ENCODE measurements at regions not wholly inside any gene's neighbourhood (a gene's known extent, or its start where the extent isn't known, plus 50 kb on each side); places are given as distances from the start of the nearest gene placed in this dataset.
A peak's percentile ranks its signal among the peaks of the same experiment; 100 is the strongest.

- Histone ChIP-seq H3K9me3 (ENCODE audit: low read depth) (no peaks in the 10 kb centered on the region), H2AFZ (replicated peaks) (no peak overlapping the region), H3K4me1 (peaks cover 5% of the 10 kb centered on the region), H3K79me2 (ENCODE audit: low read depth) (no peaks in the 10 kb centered on the region), H3K27me3 (no peaks in the 10 kb centered on the region), H3F3A (ENCODE audit: low read depth) (no peaks in the 10 kb centered on the region), H3K4me2 (no peak overlapping the region), H3K4me3 (no peak overlapping the region), H4K20me1 (ENCODE audit: low read depth) (no peaks in the 10 kb centered on the region), H3K9ac (no peak overlapping the region), H3K36me3 (no peaks in the 10 kb centered on the region), H3K27ac (no peak overlapping the region)
- Mint-ChIP-seq H3K27me3 (ENCODE audit: insufficient read depth, low read depth) (peaks cover 4% of the 10 kb centered on the region), H3K36me3 (no peaks in the 10 kb centered on the region), H3K9me3 (no peaks in the 10 kb centered on the region), H3K27ac (no peak overlapping the region), H3K4me1 (no peaks in the 10 kb centered on the region), H3K4me3 (no peak overlapping the region)
- no peak for DNase-seq (ENCODE audit: low spot score)
- no peak for TF ChIP-seq EZH2phosphoT487 (IDR thresholded peaks at IDR 0.05)
- no peak for TF ChIP-seq CTCF (IDR thresholded peaks at IDR 0.05)
- no peak for TF ChIP-seq EZH2 (IDR thresholded peaks at IDR 0.05)
These were observed 193.4 kb downstream of the ALDH8A1 start for GRCh38 chr6:134756374-134757025.

- no peaks in the 10 kb centered on the region for H3K79me2 ChIP-seq (ENCODE audit: low read depth)
- Mint-ChIP-seq H3K9me3 (no peaks in the 10 kb centered on the region), H3K4me1 (no peaks in the 10 kb centered on the region), H3K36me3 (no peaks in the 10 kb centered on the region), H3K27me3 (ENCODE audit: insufficient read depth, low read depth) (peaks cover 2% of the 10 kb centered on the region), H3K27ac (no peak overlapping the region), H3K4me3 (no peak overlapping the region)
- TF ChIP-seq EZH2 (IDR thresholded peaks at IDR 0.05) (no peak), EZH2phosphoT487 (IDR thresholded peaks at IDR 0.05) (no peak), CTCF (IDR thresholded peaks at IDR 0.05) (no peak)
- H3K36me3 ChIP-seq = no peaks in the 10 kb centered on the region
- H4K20me1 ChIP-seq (ENCODE audit: low read depth) = no peaks in the 10 kb centered on the region
- no peaks in the 10 kb centered on the region for H3F3A ChIP-seq (ENCODE audit: low read depth)
- H3K27me3 ChIP-seq = no peaks in the 10 kb centered on the region
- H3K4me2 ChIP-seq = no peak overlapping the region
- H2AFZ ChIP-seq (replicated peaks) = no peak overlapping the region
- H3K27ac ChIP-seq = no peak overlapping the region
- no peak for DNase-seq (ENCODE audit: low spot score)
- H3K9ac ChIP-seq = no peak overlapping the region
- no peaks in the 10 kb centered on the region for H3K9me3 ChIP-seq (ENCODE audit: low read depth)
- H3K4me1 ChIP-seq = peaks cover 5% of the 10 kb centered on the region
- H3K4me3 ChIP-seq = no peak overlapping the region
These were observed 195.7 kb downstream of the ALDH8A1 start for GRCh38 chr6:134754013-134754690.

GRCh38 chr6:134753001-134753400, 196.9 kb downstream of the ALDH8A1 start:
- H3K27ac Mint-ChIP-seq = no peak overlapping the region
- no peaks in the 10 kb centered on the region for H3K36me3 ChIP-seq
- H3K36me3 Mint-ChIP-seq = no peaks in the 10 kb centered on the region
- no peak for TF ChIP-seq EZH2phosphoT487 (IDR thresholded peaks at IDR 0.05)
- no peak for TF ChIP-seq CTCF (IDR thresholded peaks at IDR 0.05)
- no peak for TF ChIP-seq EZH2 (IDR thresholded peaks at IDR 0.05)
- H3K4me3 Mint-ChIP-seq = no peak overlapping the region
- no peak for DNase-seq (ENCODE audit: low spot score)
- H3K27me3 Mint-ChIP-seq (ENCODE audit: insufficient read depth, low read depth) = peaks cover 2% of the 10 kb centered on the region
- no peaks in the 10 kb centered on the region for H3K79me2 ChIP-seq (ENCODE audit: low read depth)
- no peak overlapping the region for H3K4me3 ChIP-seq
- no peaks in the 10 kb centered on the region for H3K9me3 Mint-ChIP-seq
- peaks cover 5% of the 10 kb centered on the region for H3K4me1 ChIP-seq
- no peak overlapping the region for H3K4me2 ChIP-seq
- H3F3A ChIP-seq (ENCODE audit: low read depth) = no peaks in the 10 kb centered on the region
- no peaks in the 10 kb centered on the region for H3K27me3 ChIP-seq
- H4K20me1 ChIP-seq (ENCODE audit: low read depth) = no peaks in the 10 kb centered on the region
- H3K27ac ChIP-seq = no peak overlapping the region
- H3K9ac ChIP-seq = no peak overlapping the region
- H3K9me3 ChIP-seq (ENCODE audit: low read depth) = no peaks in the 10 kb centered on the region
- no peaks in the 10 kb centered on the region for H3K4me1 Mint-ChIP-seq
- H2AFZ ChIP-seq (replicated peaks) = peak overlapping the region; percentile 41

Measured in neural progenitor cell (in vitro differentiated cells).